ENCODE measurements at regions not wholly inside any gene's neighbourhood (a gene's known extent, or its start where the extent isn't known, plus 50 kb on each side); places are given as distances from the start of the nearest gene placed in this dataset.

- H3K27ac Mint-ChIP-seq: no peak overlapping the region
- no peaks in the 10 kb centered on the region for H3K9me3 ChIP-seq (ENCODE audit: control insufficient read depth, low read depth, low read length)
Measured at GRCh38 chr12:126557659-126558058, 1492.4 kb downstream of the AACS start.

More at GRCh38 chr12:126557659-126558058, 1492.4 kb downstream of the AACS start:
- H3K23me2 ChIP-seq (ENCODE audit: insufficient read length, low read depth, low read length, poor library complexity, severe bottlenecking): no peaks in the 10 kb centered on the region
- no peaks in the 10 kb centered on the region for H3K27me3 ChIP-seq (ENCODE audit: insufficient read depth, low read length)
- no peak overlapping the region for H2BK20ac ChIP-seq (ENCODE audit: low read depth, low read length, poor library complexity, severe bottlenecking)
- H3K14ac ChIP-seq (ENCODE audit: insufficient read depth, low read length): no peak overlapping the region
- no peak overlapping the region for H4K5ac ChIP-seq (ENCODE audit: insufficient read length, low read depth, low read length)
- no peak overlapping the region for H2BK5ac ChIP-seq (ENCODE audit: insufficient read length, low read length)
- H3K9me3 Mint-ChIP-seq: peaks cover 0 to 5% of the 10 kb centered on the region in 2 experiments; a peak in 1 of 5 replicates
- H3K23ac ChIP-seq (ENCODE audit: insufficient read length, low read depth, low read length): no peak overlapping the region
- peaks cover 0 to 4% (median 0%) of the 10 kb centered on the region in 3 experiments; a peak in 1 of 7 replicates for H3K36me3 Mint-ChIP-seq (ENCODE audit: insufficient read depth in 1 of 3, low read depth in 3 of 3)
- H4K91ac ChIP-seq (ENCODE audit: insufficient read length, low read depth, low read length): no peak overlapping the region
- H2BK12ac ChIP-seq (ENCODE audit: insufficient read length, low read depth, low read length): no peak overlapping the region
- WGBS (ENCODE audit: extremely low coverage, insufficient read length, low lambda C conversion rate): no CpG with 5 or more reads among the region's 5 CpGs
- no peak overlapping the region for H3K4me2 ChIP-seq (ENCODE audit: insufficient read depth, insufficient read length, low read length)
- H3K79me2 ChIP-seq (ENCODE audit: insufficient read depth, low read length): no peaks in the 10 kb centered on the region
- H3K4ac ChIP-seq (ENCODE audit: low read depth, low read length): no peak overlapping the region
- no peaks in the 10 kb centered on the region for H3K79me1 ChIP-seq (ENCODE audit: insufficient read depth, low read depth, low read length, poor library complexity, severe bottlenecking)
- H3K18ac ChIP-seq (ENCODE audit: insufficient read length, low read depth, low read length): no peak overlapping the region
- no peak overlapping the region for H2BK120ac ChIP-seq (ENCODE audit: low read depth, low read length, poor library complexity, severe bottlenecking)
- no peak for DNase-seq
- no peak overlapping the region for H2AFZ ChIP-seq (ENCODE audit: low read length)
- no peak overlapping the region for H3T11ph ChIP-seq (ENCODE audit: low read length)
- H2BK15ac ChIP-seq (ENCODE audit: low read depth, low read length): no peak overlapping the region
- H3K56ac ChIP-seq (ENCODE audit: insufficient read length, low read depth, low read length): no peak overlapping the region
- H3K27me3 Mint-ChIP-seq (ENCODE audit: low read depth): peaks cover 7% of the 10 kb centered on the region
- no peak overlapping the region for H2AK5ac ChIP-seq (ENCODE audit: insufficient read length, low read length)
- TF ChIP-seq CTCF (conservative IDR thresholded peaks at IDR 0.05): no peak
- no peak overlapping the region for H3K4me3 Mint-ChIP-seq
- no peak overlapping the region for H3K27ac ChIP-seq (ENCODE audit: insufficient read length, low read depth, low read length)
- no peaks in the 10 kb centered on the region for H4K20me1 ChIP-seq (ENCODE audit: control insufficient read depth, insufficient read depth, insufficient read length)
- H4K8ac ChIP-seq (replicated peaks; ENCODE audit: insufficient read length, low read depth, low read length): no peak overlapping the region
- no peak overlapping the region for H3K9ac ChIP-seq (ENCODE audit: extremely low read depth, insufficient read length, low read length)
- H3K4me1 ChIP-seq (ENCODE audit: insufficient read depth, low read length): no peaks in the 10 kb centered on the region; the same call in 1 of the 2 replicates
- H3K4me1 Mint-ChIP-seq: peaks cover 29 to 31% of the 10 kb centered on the region in 2 experiments

Measured in H9 (cell line).